Gastroesophageal sphincter (tissue), 4 donors: ENCODE measurements at regions not wholly inside any gene's neighbourhood (a gene's known extent, or its start where the extent isn't known, plus 50 kb on each side); places are given as distances from the start of the nearest gene placed in this dataset.

Source experiments
- ATAC-seq: fragments of 150-250 bp; one replicate; pipeline ENCODE4 v1.9.1; 2016; ENCODE audit warnings: mild to moderate bottlenecking, moderate library complexity
- H3K27ac ChIP-seq, 4 donors: fragments of 200-600 bp; sonication (generic) in 3 of 4; 1 replicate in 3 of 4; 2 replicates in 1 of 4; pipeline ENCODE4 v1.5.1; 2016 to 2019
- H3K27me3 ChIP-seq: fragments of 200-600 bp; sonication (generic); one replicate; pipeline ENCODE4 v1.5.1; 2019
- H3K36me3 ChIP-seq, 2 donors: fragments of 200-600 bp; sonication (generic); one replicate each; pipeline ENCODE4 v1.5.1; 2019; ENCODE audit warnings: control low read depth in 1 of 2
- H3K4me1 ChIP-seq, 3 donors: fragments of 200-600 bp; sonication (generic); 1 replicate in 2 of 3; 2 replicates in 1 of 3; pipeline ENCODE4 v1.5.1; 2016 to 2019; ENCODE audit warnings: control low read depth in 2 of 3
- H3K4me3 ChIP-seq, 2 donors: fragments of 200-600 bp; sonication (generic); one replicate each; pipeline ENCODE4 v1.5.1; 2019; ENCODE audit warnings: mild to moderate bottlenecking in 1 of 2, moderate library complexity in 1 of 2
- H3K9me3 ChIP-seq, 3 donors: fragments of 200-600 bp; sonication (generic); one replicate each; pipeline ENCODE4 v1.5.1; 2017 to 2019; ENCODE audit warnings: control low read depth in 2 of 3
- EP300 ChIP-seq: sonication (generic); formaldehyde crosslinking; IDR thresholded peaks from one replicate; pipeline ENCODE4 v1.6.1; 2017; ENCODE audit warnings: antibody characterized with exemption, mild to moderate bottlenecking
- POLR2A ChIP-seq, 2 donors: fragments of 450-650 bp; IDR thresholded peaks; one replicate each; pipeline ENCODE4 v1.6.1; 2017; ENCODE audit warnings: antibody characterized with exemption in 2 of 2, mild to moderate bottlenecking in 2 of 2, moderate library complexity in 1 of 2
- POLR2AphosphoS5 ChIP-seq: sonication (generic); formaldehyde crosslinking; IDR thresholded peaks from one replicate; pipeline ENCODE4 v1.6.1; 2017; ENCODE audit warnings: antibody characterized with exemption
- WGBS, 2 donors: methylation state at CpG; one replicate each; pipeline ENCODE4 v1.1.5; 2018; ENCODE audit warnings: low coverage in 1 of 2; 5-methylcytosine and 5-hydroxymethylcytosine counted together
- TF ChIP-seq, protein P1 (sequence below), 4 experiments: fragments of 200-600 bp in 2 of 4; fragments of 450-650 bp in 2 of 4; sonication (generic) in 1 of 4; IDR thresholded peaks; one replicate each; pipeline ENCODE4 v1.5.1; 2017 to 2019; ENCODE audit warnings: antibody characterized with exemption in 4 of 4, mild to moderate bottlenecking in 2 of 4, moderate library complexity in 2 of 4

DNA sequence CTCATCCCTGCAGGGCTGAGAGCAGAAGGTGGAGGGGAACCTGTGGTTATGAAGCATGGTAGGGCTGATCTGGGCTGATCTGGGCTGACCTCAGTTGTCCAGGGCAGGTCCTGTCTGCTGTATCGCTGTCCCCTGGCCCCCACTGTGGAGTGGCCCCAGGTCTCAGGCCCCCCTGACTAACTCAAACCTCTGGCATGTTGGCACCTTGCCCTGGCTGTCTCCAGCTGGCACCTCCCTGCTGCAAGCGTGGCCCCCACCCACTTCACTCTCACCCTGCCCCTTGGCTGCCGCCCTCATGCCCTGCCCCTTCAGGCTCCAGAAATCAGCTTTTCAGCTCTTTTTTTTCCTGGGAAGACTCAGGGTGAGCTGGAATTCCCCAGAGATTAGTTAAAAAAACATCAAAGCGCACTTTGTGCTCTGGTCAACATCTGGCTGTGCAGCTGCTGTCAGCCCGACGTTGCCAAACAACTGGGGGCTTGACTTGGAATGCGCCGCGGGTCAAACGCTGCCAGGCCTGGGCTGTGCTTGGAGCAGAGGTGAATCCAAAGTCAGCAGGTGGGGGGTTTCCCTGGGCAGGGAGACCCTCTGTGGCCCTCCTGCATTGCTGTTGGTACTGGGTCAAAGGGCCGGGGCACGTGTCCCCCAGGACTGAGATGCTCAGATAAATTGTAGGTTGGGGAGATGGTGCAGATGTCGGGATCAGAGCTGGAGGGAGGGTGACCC lies 173.8 kb upstream of the HDAC4 start:
- Histone ChIP-seq H3K36me3 (no peaks in the 10 kb centered on the region), H3K27me3 (peaks cover 25% of the 10 kb centered on the region), H3K4me3 (no peak overlapping the region), H3K4me1 (no peaks in the 10 kb centered on the region), H3K9me3 (peaks cover 0 to 9% (median 0%) of the 10 kb centered on the region in 3 donors), H3K27ac (no peak overlapping the region)
- 25 to 34% methylated on average over 5 to 8 of the region's 13 CpGs for WGBS, 2 donors
- no peak for ATAC-seq
- TF ChIP-seq POLR2A (IDR thresholded peaks at IDR 0.05) = no peak
- no peak for TF ChIP-seq EP300
- TF ChIP-seq, protein P1, sequence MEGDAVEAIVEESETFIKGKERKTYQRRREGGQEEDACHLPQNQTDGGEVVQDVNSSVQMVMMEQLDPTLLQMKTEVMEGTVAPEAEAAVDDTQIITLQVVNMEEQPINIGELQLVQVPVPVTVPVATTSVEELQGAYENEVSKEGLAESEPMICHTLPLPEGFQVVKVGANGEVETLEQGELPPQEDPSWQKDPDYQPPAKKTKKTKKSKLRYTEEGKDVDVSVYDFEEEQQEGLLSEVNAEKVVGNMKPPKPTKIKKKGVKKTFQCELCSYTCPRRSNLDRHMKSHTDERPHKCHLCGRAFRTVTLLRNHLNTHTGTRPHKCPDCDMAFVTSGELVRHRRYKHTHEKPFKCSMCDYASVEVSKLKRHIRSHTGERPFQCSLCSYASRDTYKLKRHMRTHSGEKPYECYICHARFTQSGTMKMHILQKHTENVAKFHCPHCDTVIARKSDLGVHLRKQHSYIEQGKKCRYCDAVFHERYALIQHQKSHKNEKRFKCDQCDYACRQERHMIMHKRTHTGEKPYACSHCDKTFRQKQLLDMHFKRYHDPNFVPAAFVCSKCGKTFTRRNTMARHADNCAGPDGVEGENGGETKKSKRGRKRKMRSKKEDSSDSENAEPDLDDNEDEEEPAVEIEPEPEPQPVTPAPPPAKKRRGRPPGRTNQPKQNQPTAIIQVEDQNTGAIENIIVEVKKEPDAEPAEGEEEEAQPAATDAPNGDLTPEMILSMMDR (IDR thresholded peaks at IDR 0.05) = no peak
- no peak for TF ChIP-seq POLR2AphosphoS5

- no peak for ATAC-seq
- Histone ChIP-seq H3K4me1 (no peaks in the 10 kb centered on the region), H3K27me3 (peaks cover 25% of the 10 kb centered on the region), H3K36me3 (no peaks in the 10 kb centered on the region), H3K4me3 (no peak overlapping the region), H3K9me3 (peaks cover 0 to 9% (median 0%) of the 10 kb centered on the region in 3 donors), H3K27ac (no peak overlapping the region)
- TF ChIP-seq, protein P1 (IDR thresholded peaks at IDR 0.05) = no peak
- TF ChIP-seq EP300 = no peak
- TF ChIP-seq POLR2A (IDR thresholded peaks at IDR 0.05) = no peak
- TF ChIP-seq POLR2AphosphoS5 = no peak
- 33% methylated on average over 1 of the region's 5 CpGs; no CpG with 5 or more reads in 1 of the 2 donors for WGBS, 2 donors
Measured at GRCh38 chr2:239574054-239574433, 173.2 kb upstream of the HDAC4 start.

GRCh38 chr2:239570971-239571520 lies 170.2 kb upstream of the HDAC4 start:
- TF ChIP-seq EP300 = no peak
- TF ChIP-seq POLR2A (IDR thresholded peaks at IDR 0.05) = no peak
- TF ChIP-seq POLR2AphosphoS5 = no peak
- TF ChIP-seq, protein P1 (IDR thresholded peaks at IDR 0.05) = no peak
- Histone ChIP-seq H3K4me3 (no peak overlapping the region), H3K4me1 (no peaks in the 10 kb centered on the region), H3K9me3 (peaks cover 0 to 7% (median 0%) of the 10 kb centered on the region in 3 donors), H3K27ac (no peak overlapping the region), H3K36me3 (no peaks in the 10 kb centered on the region), H3K27me3 (peaks cover 18% of the 10 kb centered on the region)
- no peak for ATAC-seq
- 90% methylated on average over 2 of the region's 6 CpGs; no CpG with 5 or more reads in 1 of the 2 donors for WGBS, 2 donors

GRCh38 chr2:239570216-239570925 lies 169.6 kb upstream of the HDAC4 start:
- H3K9me3 ChIP-seq = peaks cover 0 to under 1% (median 0%) of the 10 kb centered on the region in 3 donors
- TF ChIP-seq EP300 = no peak
- TF ChIP-seq POLR2A (IDR thresholded peaks at IDR 0.05) = no peak
- TF ChIP-seq, protein P1 (IDR thresholded peaks at IDR 0.05) = no peak
- no peak for TF ChIP-seq POLR2AphosphoS5
- no peak for ATAC-seq
- no peak overlapping the region for H3K4me3 ChIP-seq
- H3K4me1 ChIP-seq = no peaks in the 10 kb centered on the region
- peaks cover 13% of the 10 kb centered on the region for H3K27me3 ChIP-seq
- no peak overlapping the region for H3K27ac ChIP-seq
- H3K36me3 ChIP-seq = no peaks in the 10 kb centered on the region
- WGBS, 2 donors = 40 to 83% methylated on average over 1 to 5 of the region's 15 CpGs
